ENCODE measurements at regions not wholly inside any gene's neighbourhood (a gene's known extent, or its start where the extent isn't known, plus 50 kb on each side); places are given as distances from the start of the nearest gene placed in this dataset.

GRCh38 chr12:127780881-127781280 is 486.1 kb upstream of the TMEM132C start:
- TF ChIP-seq CHD1 (IDR thresholded peaks at IDR 0.05; ENCODE audit: low read depth, low read length) (no peak), NKRF (conservative IDR thresholded peaks at IDR 0.05) (no peak), SP1 (IDR thresholded peaks at IDR 0.05; ENCODE audit: low read depth, low read length) (no peak), REST (IDR thresholded peaks at IDR 0.05; ENCODE audit: low read depth, low read length) (no peak), BCLAF1 (IDR thresholded peaks at IDR 0.05) (no peak), ZBTB40 (IDR thresholded peaks at IDR 0.05; ENCODE audit: borderline replicate concordance) (no peak), CBFB (IDR thresholded peaks at IDR 0.05; ENCODE audit: low read depth) (no peak), KLF5 (IDR thresholded peaks at IDR 0.05; ENCODE audit: partially characterized antibody) (no peak)
- no peak overlapping the region for H2AFZ ChIP-seq (ENCODE audit: control insufficient read depth, low read depth, low read length)
- ATAC-seq, result no peak
- intact Hi-C loops (cut with micrococcal nuclease; ENCODE audit: unreplicated experiment), result no loop called here
- WGBS (ENCODE audit: insufficient coverage, insufficient replicate concordance, low lambda C conversion rate, missing lambda C conversion rate), result 19% methylated on average over 6 of the region's 6 CpGs
- H3K4me1 ChIP-seq (ENCODE audit: control insufficient read depth, insufficient read depth, low read length), result no peaks in the 10 kb centered on the region
- in situ Hi-C loops (cut with MboI), result no loop called here
- H3K27me3 ChIP-seq (replicated peaks in 1 of 2; ENCODE audit: control insufficient read depth in 2 of 2, insufficient read depth in 2 of 2, low read length in 1 of 2), result no peaks in the 10 kb centered on the region
- no TSS peak for BruUV-seq (replicated peaks)
- H3K4me3 ChIP-seq, result no peak overlapping the region
- ChIA-PET POLR2A (no interaction called here), RAD21 (ENCODE audit: unreplicated experiment) (no interaction called here), SMC1A (ENCODE audit: uncharacterized antibody, unreplicated experiment) (no interaction called here), CTCF (no interaction called here)
- no peaks in the 10 kb centered on the region for H3K9me3 ChIP-seq (replicated peaks; ENCODE audit: control insufficient read depth, insufficient read depth, low read length)
- no peak overlapping the region for H3K27ac ChIP-seq (ENCODE audit: control insufficient read depth, insufficient read depth)
- FAIRE-seq, result no peak
- H3K4me2 ChIP-seq (ENCODE audit: control insufficient read depth, insufficient read depth), result no peak overlapping the region
- no peak overlapping the region for H3K9ac ChIP-seq (ENCODE audit: control insufficient read depth, insufficient read depth, low read length)
- no peak for DNase-seq (ENCODE audit: low read depth, low spot score)
- no peaks in the 10 kb centered on the region for H3K36me3 ChIP-seq (ENCODE audit: control insufficient read depth in 2 of 2, insufficient read depth in 2 of 2, low read length in 1 of 2)
- H4K20me1 ChIP-seq (ENCODE audit: control insufficient read depth, insufficient read depth), result no peaks in the 10 kb centered on the region
- no peaks in the 10 kb centered on the region for H3K79me2 ChIP-seq (ENCODE audit: control insufficient read depth, insufficient read depth, low read length)
